Neural cell (in vitro differentiated cells): ENCODE measurements at regions not wholly inside any gene's neighbourhood (a gene's known extent, or its start where the extent isn't known, plus 50 kb on each side); places are given as distances from the start of the nearest gene placed in this dataset.

Experiments used
- H2AFZ ChIP-seq: fragments of 200-600, 300-800 bp; sonication (generic), shearing (Covaris generic); 2 replicates; pipeline ENCODE4 v1.6.0; 2014; ENCODE audit warnings: low read depth, mild to moderate bottlenecking, antibody characterized with exemption, low read length, moderate library complexity
- H3F3A ChIP-seq: fragments of 200-600 bp; shearing (Covaris generic); 2 replicates; pipeline ENCODE4 v1.6.1; 2016; ENCODE audit warnings: mild to moderate bottlenecking, moderate library complexity, mixed read lengths, antibody characterized with exemption, low read length; ENCODE audit not compliant: insufficient read depth, poor library complexity, severe bottlenecking
- H3K27ac ChIP-seq: fragments of 200-600, 300-800 bp; sonication (generic), shearing (Covaris generic); 2 replicates; pipeline ENCODE4 v1.5.1; 2014; ENCODE audit warnings: mild to moderate bottlenecking, low read length, moderate library complexity
- H3K27me3 ChIP-seq: fragments of 300-800, 200-600 bp; sonication (generic), shearing (Covaris generic); 2 replicates; pipeline ENCODE4 v1.6.0; 2014; ENCODE audit warnings: mild to moderate bottlenecking, low read depth, low read length, moderate library complexity; ENCODE audit not compliant: insufficient read depth
- H3K36me3 ChIP-seq: fragments of 300-800, 200-600 bp; sonication (generic), shearing (Covaris generic); 2 replicates; pipeline ENCODE4 v1.5.1; 2014; ENCODE audit warnings: mild to moderate bottlenecking, antibody characterized with exemption, low read length, moderate library complexity; ENCODE audit not compliant: insufficient read depth
- H3K4me2 ChIP-seq: fragments of 300-800, 200-600 bp; sonication (generic), shearing (Covaris generic); 2 replicates; pipeline ENCODE4 v1.6.0; 2014; ENCODE audit warnings: mild to moderate bottlenecking, low read length
- H3K4me3 ChIP-seq: fragments of 300-800, 200-600 bp; sonication (generic), shearing (Covaris generic); 2 replicates; pipeline ENCODE4 v1.5.1; 2014; ENCODE audit warnings: mild to moderate bottlenecking, low read length, moderate library complexity
- H3K79me2 ChIP-seq: fragments of 200-600 bp; shearing (Covaris generic); replicated peaks from 2 replicates; pipeline ENCODE4 v1.6.0; 2014; ENCODE audit warnings: mild to moderate bottlenecking, low read length, moderate library complexity; ENCODE audit not compliant: insufficient read depth
- H3K9ac ChIP-seq: fragments of 300-800, 200-600 bp; sonication (generic), shearing (Covaris generic); 2 replicates; pipeline ENCODE4 v1.6.1; 2016; ENCODE audit warnings: mild to moderate bottlenecking, low read length, mixed read lengths
- H3K9me2 ChIP-seq: fragments of 200-600 bp; shearing (Covaris generic); 2 replicates; pipeline ENCODE4 v1.6.1; 2016; ENCODE audit warnings: mild to moderate bottlenecking, low read length, mixed read lengths; ENCODE audit not compliant: insufficient read depth
- H3K9me3 ChIP-seq: fragments of 200-600, 300-800 bp; sonication (generic), shearing (Covaris generic); 2 replicates; pipeline ENCODE4 v1.6.1; 2016; ENCODE audit warnings: mild to moderate bottlenecking, mixed run types, low read length, moderate library complexity, mixed read lengths
- H4K20me1 ChIP-seq: fragments of 200-600 bp; shearing (Covaris generic); 2 replicates; pipeline ENCODE4 v1.6.1; 2016; ENCODE audit warnings: mild to moderate bottlenecking, mixed run types; ENCODE audit not compliant: insufficient read depth
- CTCF ChIP-seq: fragments of 450-650 bp; IDR thresholded peaks from 2 replicates; pipeline ENCODE4 v1.5.1; 2014; ENCODE audit warnings: antibody characterized with exemption, mild to moderate bottlenecking, moderate library complexity; ENCODE audit not compliant: poor library complexity, severe bottlenecking
- EP300 ChIP-seq: fragments of 450-650 bp; conservative IDR thresholded peaks from 2 replicates; pipeline ENCODE4 v1.6.1; 2014; ENCODE audit warnings: antibody characterized with exemption, mild to moderate bottlenecking, moderate library complexity; ENCODE audit not compliant: poor library complexity, severe bottlenecking
- EZH2 ChIP-seq: fragments of 200-600, 300-800 bp; shearing (Covaris generic), sonication (generic); IDR thresholded peaks from 2 replicates; pipeline ENCODE4 v1.6.1; 2014; ENCODE audit warnings: antibody characterized with exemption, low read length, borderline replicate concordance, mild to moderate bottlenecking; ENCODE audit not compliant: insufficient read depth, poor library complexity, severe bottlenecking
- MXI1 ChIP-seq: fragments of 450-650 bp; conservative IDR thresholded peaks from 2 replicates; pipeline ENCODE4 v1.6.1; 2014; ENCODE audit warnings: antibody characterized with exemption, mild to moderate bottlenecking; ENCODE audit not compliant: poor library complexity, severe bottlenecking
- POLR2AphosphoS5 ChIP-seq: IDR thresholded peaks from 2 replicates; pipeline ENCODE4 v1.6.1; 2012
- RAD21 ChIP-seq: fragments of 450-650 bp; conservative IDR thresholded peaks from 2 replicates; pipeline ENCODE4 v1.6.1; 2014; ENCODE audit warnings: antibody characterized with exemption, mild to moderate bottlenecking, moderate library complexity
- SMC3 ChIP-seq: fragments of 450-650 bp; conservative IDR thresholded peaks from 2 replicates; pipeline ENCODE4 v1.6.1; 2014; ENCODE audit warnings: antibody characterized with exemption, mild to moderate bottlenecking, moderate library complexity; ENCODE audit not compliant: poor library complexity
- TAF1 ChIP-seq: IDR thresholded peaks from 2 replicates; pipeline ENCODE4 v1.6.1; 2012; ENCODE audit warnings: low read depth
- TF ChIP-seq, protein P1 (sequence below): IDR thresholded peaks from 2 replicates; pipeline ENCODE4 v1.6.1; 2012; ENCODE audit warnings: borderline replicate concordance

- TF ChIP-seq, protein P1, sequence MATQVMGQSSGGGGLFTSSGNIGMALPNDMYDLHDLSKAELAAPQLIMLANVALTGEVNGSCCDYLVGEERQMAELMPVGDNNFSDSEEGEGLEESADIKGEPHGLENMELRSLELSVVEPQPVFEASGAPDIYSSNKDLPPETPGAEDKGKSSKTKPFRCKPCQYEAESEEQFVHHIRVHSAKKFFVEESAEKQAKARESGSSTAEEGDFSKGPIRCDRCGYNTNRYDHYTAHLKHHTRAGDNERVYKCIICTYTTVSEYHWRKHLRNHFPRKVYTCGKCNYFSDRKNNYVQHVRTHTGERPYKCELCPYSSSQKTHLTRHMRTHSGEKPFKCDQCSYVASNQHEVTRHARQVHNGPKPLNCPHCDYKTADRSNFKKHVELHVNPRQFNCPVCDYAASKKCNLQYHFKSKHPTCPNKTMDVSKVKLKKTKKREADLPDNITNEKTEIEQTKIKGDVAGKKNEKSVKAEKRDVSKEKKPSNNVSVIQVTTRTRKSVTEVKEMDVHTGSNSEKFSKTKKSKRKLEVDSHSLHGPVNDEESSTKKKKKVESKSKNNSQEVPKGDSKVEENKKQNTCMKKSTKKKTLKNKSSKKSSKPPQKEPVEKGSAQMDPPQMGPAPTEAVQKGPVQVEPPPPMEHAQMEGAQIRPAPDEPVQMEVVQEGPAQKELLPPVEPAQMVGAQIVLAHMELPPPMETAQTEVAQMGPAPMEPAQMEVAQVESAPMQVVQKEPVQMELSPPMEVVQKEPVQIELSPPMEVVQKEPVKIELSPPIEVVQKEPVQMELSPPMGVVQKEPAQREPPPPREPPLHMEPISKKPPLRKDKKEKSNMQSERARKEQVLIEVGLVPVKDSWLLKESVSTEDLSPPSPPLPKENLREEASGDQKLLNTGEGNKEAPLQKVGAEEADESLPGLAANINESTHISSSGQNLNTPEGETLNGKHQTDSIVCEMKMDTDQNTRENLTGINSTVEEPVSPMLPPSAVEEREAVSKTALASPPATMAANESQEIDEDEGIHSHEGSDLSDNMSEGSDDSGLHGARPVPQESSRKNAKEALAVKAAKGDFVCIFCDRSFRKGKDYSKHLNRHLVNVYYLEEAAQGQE, result no peak
- no peak for TF ChIP-seq RAD21
Observed at GRCh38 chr4:32475710-32476109, 1755.5 kb downstream of the PCDH7 start (continued).

DNA sequence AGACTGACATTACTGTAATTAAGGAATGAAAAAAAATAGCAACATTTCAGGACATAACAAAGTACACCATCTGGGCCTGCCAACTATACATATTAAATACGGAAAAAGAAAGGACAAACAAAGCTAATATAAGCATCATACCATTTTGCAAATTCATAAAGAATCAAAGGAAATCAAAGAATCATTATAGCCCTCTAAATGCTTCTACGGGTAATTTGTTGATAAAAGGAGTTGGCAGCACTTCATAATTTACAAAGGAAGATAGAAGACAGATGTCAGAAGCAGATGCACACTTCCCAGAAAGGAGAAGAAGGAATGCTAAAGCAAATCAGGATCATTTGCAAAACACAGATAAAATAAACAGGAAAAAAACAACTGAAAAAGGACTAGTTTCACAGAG is 1757.3 kb downstream of the PCDH7 start:
- Histone ChIP-seq H3K79me2 (no peaks in the 10 kb centered on the region), H3K9me2 (no peaks in the 10 kb centered on the region), H2AFZ (no peak overlapping the region), H3K9ac (no peak overlapping the region), H3F3A (no peaks in the 10 kb centered on the region), H3K4me2 (no peak overlapping the region), H3K4me3 (no peak overlapping the region), H3K9me3 (no peaks in the 10 kb centered on the region), H4K20me1 (no peaks in the 10 kb centered on the region), H3K27ac (no peak overlapping the region), H3K36me3 (no peaks in the 10 kb centered on the region), H3K27me3 (no peaks in the 10 kb centered on the region)
- TF ChIP-seq MXI1 (no peak), EP300 (peak; percentile 10)
- TF ChIP-seq, protein P1, result peak; percentile 85

GRCh38 chr4:32485956-32486355 is 1765.8 kb downstream of the PCDH7 start:
- H3K27ac ChIP-seq, result no peak overlapping the region
- H4K20me1 ChIP-seq, result no peaks in the 10 kb centered on the region
- no peaks in the 10 kb centered on the region for H3K36me3 ChIP-seq
- no peaks in the 10 kb centered on the region for H3K9me2 ChIP-seq
- H3K4me2 ChIP-seq, result no peak overlapping the region
- H3K9me3 ChIP-seq, result no peaks in the 10 kb centered on the region
- H3F3A ChIP-seq, result no peaks in the 10 kb centered on the region
- TF ChIP-seq POLR2AphosphoS5 (no peak), RAD21 (no peak), EP300 (no peak), EZH2 (no peak), TAF1 (no peak), CTCF (no peak), SMC3 (no peak), MXI1 (no peak)
- TF ChIP-seq, protein P1, result no peak
- H2AFZ ChIP-seq, result no peak overlapping the region
- H3K27me3 ChIP-seq, result no peaks in the 10 kb centered on the region
- no peaks in the 10 kb centered on the region for H3K79me2 ChIP-seq
- H3K9ac ChIP-seq, result no peak overlapping the region
- H3K4me3 ChIP-seq, result no peak overlapping the region
